Adrenal gland (tissue), 9 donors: ENCODE measurements at regions not wholly inside any gene's neighbourhood (a gene's known extent, or its start where the extent isn't known, plus 50 kb on each side); places are given as distances from the start of the nearest gene placed in this dataset.

Experiments
- DNase-seq, 7 donors: peaks; one replicate each; pipeline ENCODE4 v3.0.0-alpha.2; 2019 to 2020
- H3K27ac ChIP-seq, 5 donors: fragments of 200-600 bp; sonication (generic) in 4 of 5; 1 replicate in 3 of 5; 2 replicates in 2 of 5; pipeline versions ENCODE4 v1.5.1 to v1.8.0; 2016 to 2020; ENCODE audit warnings: mild to moderate bottlenecking in 1 of 5
- H3K27me3 ChIP-seq: fragments of 200-600 bp; 2 replicates; pipeline ENCODE4 v1.8.0; 2021
- H3K36me3 ChIP-seq, 2 donors: fragments of 200-600 bp; replicated peaks in 1 of 2; 1 replicate in 1 of 2; 2 replicates in 1 of 2; pipeline versions ENCODE4 v1.5.1 to v1.8.0; 2018 to 2022
- H3K4me1 ChIP-seq, 2 donors: fragments of 200-600 bp; replicated peaks in 1 of 2; 1 replicate in 1 of 2; 2 replicates in 1 of 2; pipeline versions ENCODE4 v1.5.1 to v1.8.0; 2018 to 2021
- H3K4me3 ChIP-seq, 4 donors: fragments of 200-600 bp; sonication (generic) in 3 of 4; one replicate each; pipeline ENCODE4 v1.5.1; 2016 to 2018
- H3K9me3 ChIP-seq, 3 donors: fragments of 200-600 bp; sonication (generic) in 1 of 3; replicated peaks in 1 of 3; 1 replicate in 2 of 3; 2 replicates in 1 of 3; pipeline versions ENCODE4 v1.5.1 to v1.8.0; 2016 to 2021
- CTCF ChIP-seq, 6 experiments: fragments of 450-650 bp in 4 of 6; fragments of 200-600 bp in 2 of 6; sonication (generic) in 1 of 6; IDR thresholded peaks; 1 replicate in 5 of 6; 2 replicates in 1 of 6; pipeline versions ENCODE4 v1.5.1 to v1.8.0; 2016 to 2021; ENCODE audit warnings: antibody characterized with exemption in 6 of 6, mild to moderate bottlenecking in 2 of 6, moderate library complexity in 1 of 6
- POLR2A ChIP-seq, 2 donors: fragments of 450-650 bp; IDR thresholded peaks; one replicate each; pipeline ENCODE4 v1.6.1; 2017; ENCODE audit warnings: antibody characterized with exemption in 2 of 2, mild to moderate bottlenecking in 2 of 2, moderate library complexity in 1 of 2
- WGBS, 4 donors: extraction: QIAGEN DNeasy Blood & Tissue Kit in 2 of 4; methylation state at CpG; one replicate each; pipeline versions ENCODE4 v1.1.5 to v1.1.7; 2013 to 2017; 5-methylcytosine and 5-hydroxymethylcytosine counted together
- intact Hi-C, 2 donors: fragments of 100-400 bp; cut with DNase I; formaldehyde crosslinking; loops; one replicate each; pipeline versions ENCODE4 v1.14.1 to v1.15.0; 2022 to 2023
- donor health status: healthy with polysubstance abuse.
- donor health status: Bipolar disorder and iron deficiency.
- donor health status: DM: yes; HTN: yes; CAD: no.
- donor health status: DM: no; HTN: no; CAD: no.
- donor health status: DM: no; HTN: no; CAD: no.

- Histone ChIP-seq H3K36me3 (no peaks in the 10 kb centered on the region), H3K4me1 (no peaks in the 10 kb centered on the region), H3K27me3 (no peaks in the 10 kb centered on the region), H3K4me3 (no peak overlapping the region), H3K9me3 (no peaks in the 10 kb centered on the region), H3K27ac (no peak overlapping the region)
- DNase-seq, result no peak
- intact Hi-C loops, result no loop called here
- no peak for TF ChIP-seq POLR2A (IDR thresholded peaks at IDR 0.05)
- TF ChIP-seq CTCF (IDR thresholded peaks at IDR 0.05), result no peak
- WGBS, 4 donors, result 54 to 100% (median 100%) methylated on average over 1 of the region's 1 CpG
These were observed 156.8 kb downstream of the UXS1 start for GRCh38 chr2:106037262-106037661.

GRCh38 chr2:106034325-106034724 lies 159.8 kb downstream of the UXS1 start:
- Histone ChIP-seq H3K4me3 (no peak overlapping the region), H3K27ac (no peak overlapping the region), H3K27me3 (no peaks in the 10 kb centered on the region), H3K9me3 (no peaks in the 10 kb centered on the region), H3K36me3 (no peaks in the 10 kb centered on the region), H3K4me1 (no peaks in the 10 kb centered on the region)
- intact Hi-C loops, result no loop called here
- WGBS, 4 donors, result 61 to 77% (median 69%) methylated on average over 3 of the region's 3 CpGs
- TF ChIP-seq CTCF (IDR thresholded peaks at IDR 0.05) (no peak), POLR2A (IDR thresholded peaks at IDR 0.05) (no peak)
- no peak for DNase-seq

- intact Hi-C loops, result no loop called here
- no peaks in the 10 kb centered on the region for H3K27me3 ChIP-seq
- no peak overlapping the region for H3K4me3 ChIP-seq
- DNase-seq, result no peak
- WGBS, 4 donors, result 72 to 84% (median 80%) methylated on average over 4 of the region's 4 CpGs
- H3K4me1 ChIP-seq, result no peaks in the 10 kb centered on the region
- TF ChIP-seq POLR2A (IDR thresholded peaks at IDR 0.05) (no peak), CTCF (IDR thresholded peaks at IDR 0.05) (no peak)
- no peaks in the 10 kb centered on the region for H3K9me3 ChIP-seq
- H3K36me3 ChIP-seq, result no peaks in the 10 kb centered on the region
- H3K27ac ChIP-seq, result no peak overlapping the region
These were observed 161.4 kb downstream of the UXS1 start for GRCh38 chr2:106032676-106033075.

GRCh38 chr2:106030287-106031268 lies 163.5 kb downstream of the UXS1 start:
- Histone ChIP-seq H3K27ac (peak overlapping the region in 3 of 5 donors; percentile 53 to 85 (median 73)), H3K9me3 (no peaks in the 10 kb centered on the region), H3K4me3 (no peak overlapping the region), H3K36me3 (no peaks in the 10 kb centered on the region), H3K4me1 (no peaks in the 10 kb centered on the region), H3K27me3 (no peaks in the 10 kb centered on the region)
- intact Hi-C loops, result no loop called here
- TF ChIP-seq POLR2A (IDR thresholded peaks at IDR 0.05) (no peak), CTCF (IDR thresholded peaks at IDR 0.05) (no peak)
- peak in 6 of 7 donors; percentile 11 to 59 (median 23) for DNase-seq
- 45 to 59% (median 57%) methylated on average over 11 to 14 of the region's 14 CpGs for WGBS, 4 donors
